HUDEP-2 (cell line): ENCODE measurements at regions not wholly inside any gene's neighbourhood (a gene's known extent, or its start where the extent isn't known, plus 50 kb on each side); places are given as distances from the start of the nearest gene placed in this dataset.

ENCODE experiments used
- DNase-seq, 76 experiments: peaks; one replicate each; lab custom pipeline; 2025; ENCODE audit not compliant: unreplicated experiment in 76 of 76; lab: John Stamatoyannopoulos, UW

- no peak for DNase-seq
Measured at GRCh38 chr6:53418288-53418687, 69.5 kb upstream of the ELOVL5 start.

GRCh38 chr6:53417141-53417540 lies 68.4 kb upstream of the ELOVL5 start:
- no peak for DNase-seq

GRCh38 chr6:53413326-53413725 lies 64.6 kb upstream of the ELOVL5 start:
- DNase-seq: no peak

- DNase-seq: no peak
Measured at GRCh38 chr6:53412751-53413150, 64.0 kb upstream of the ELOVL5 start.

DNA sequence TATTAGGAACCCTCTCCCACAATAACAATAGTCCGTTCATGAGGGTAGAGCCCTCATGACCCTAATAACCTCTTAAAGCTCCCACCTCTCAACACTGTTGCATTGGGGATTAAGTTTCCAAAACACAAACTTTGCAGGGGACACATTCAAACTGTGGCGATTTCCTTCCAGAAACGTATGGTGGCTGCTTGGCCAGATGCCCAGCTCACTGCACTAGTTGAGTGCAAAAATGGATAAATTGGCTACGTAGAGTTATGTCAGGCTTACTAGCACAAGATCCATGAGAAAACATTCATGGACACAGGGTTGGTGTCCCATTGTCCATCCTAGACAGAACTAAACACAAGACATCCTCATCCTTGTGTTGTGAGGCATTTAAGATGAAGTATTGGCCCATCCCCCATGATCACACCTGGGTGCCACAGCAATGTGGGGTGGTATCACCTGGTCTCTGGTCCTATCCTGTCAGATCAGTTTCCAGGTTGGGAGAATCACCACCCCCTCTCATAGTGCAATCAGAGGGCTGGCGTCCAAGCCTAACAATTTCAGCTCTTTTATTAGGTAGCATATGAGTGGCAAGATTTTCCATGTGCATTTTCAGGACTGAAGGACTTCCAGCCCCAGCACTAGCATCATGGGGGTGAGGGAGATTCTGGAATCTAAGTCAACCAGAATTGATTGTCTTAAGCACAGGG lies 63.4 kb upstream of the ELOVL5 start:
- no peak for DNase-seq

GRCh38 chr6:53411451-53411850 lies 62.7 kb upstream of the ELOVL5 start:
- no peak for DNase-seq

- DNase-seq: peak in 54 of 76 experiments; percentile 4 to 74 (median 30)
Measured at GRCh38 chr6:53410508-53411258, 61.9 kb upstream of the ELOVL5 start.

- no peak for DNase-seq
Measured at GRCh38 chr6:53408826-53409225, 60.1 kb upstream of the ELOVL5 start.

DNA sequence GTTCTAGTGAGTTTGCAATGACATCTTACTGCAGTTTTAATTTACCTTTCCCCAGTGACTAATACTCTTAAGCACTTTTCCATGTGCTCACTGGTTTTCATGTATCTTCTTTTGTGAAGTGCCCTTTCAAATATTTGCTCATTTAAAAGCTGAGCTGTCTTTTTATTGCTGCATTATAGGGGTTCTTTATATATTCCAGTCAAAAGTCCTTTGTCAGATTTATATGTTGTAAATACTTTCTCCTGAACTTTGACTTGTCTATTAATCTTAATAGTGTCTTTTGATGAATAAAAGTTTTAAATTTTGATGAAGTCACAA lies 50.2 kb upstream of the ELOVL5 start:
- no peak for DNase-seq

DNA sequence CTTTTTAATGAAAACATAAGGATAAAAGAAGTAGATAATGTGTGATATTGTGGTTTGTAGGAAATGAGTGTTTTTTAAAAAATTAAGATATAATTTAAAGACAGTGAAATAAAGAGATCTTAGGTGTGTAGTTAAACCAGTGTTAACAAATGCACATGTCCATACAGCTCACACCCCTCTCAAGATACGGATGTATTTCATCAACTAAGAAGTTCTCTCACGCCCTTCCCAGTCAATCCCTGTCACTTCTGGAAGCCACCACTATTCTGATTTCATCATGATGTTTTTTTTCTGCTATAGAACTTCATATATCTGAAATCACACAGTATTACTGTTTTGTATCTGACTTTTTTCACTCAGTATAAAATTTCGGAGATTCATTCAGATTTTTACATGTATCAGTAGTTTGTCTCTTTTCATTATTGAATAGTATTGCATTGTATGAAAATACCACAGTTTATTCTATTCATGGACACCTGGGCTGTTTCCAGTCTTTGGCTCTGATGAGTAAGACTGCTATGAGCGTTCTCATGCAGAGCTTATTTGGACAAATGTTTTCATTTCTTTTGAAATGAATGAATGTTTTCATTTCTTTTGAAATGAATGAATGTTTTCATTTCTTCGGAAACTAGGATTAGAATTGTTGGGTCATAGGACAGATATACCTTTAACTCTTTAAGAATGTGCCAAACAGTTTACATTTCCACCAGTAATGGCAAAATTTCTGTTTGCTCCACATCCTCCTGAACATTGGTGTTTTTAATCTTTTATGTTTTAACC lies 49.7 kb upstream of the ELOVL5 start:
- no peak for DNase-seq
